SK-N-MC (cell line): ENCODE measurements at regions not wholly inside any gene's neighbourhood (a gene's known extent, or its start where the extent isn't known, plus 50 kb on each side); places are given as distances from the start of the nearest gene placed in this dataset.

Source experiments
- DNase-seq: peaks from one replicate; pipeline ENCODE4 v3.0.0-alpha.2; 2011; ENCODE audit warnings: low read depth, low spot score
- H3K27ac ChIP-seq: fragments of 200-600 bp; sonication (generic); 2 replicates; pipeline ENCODE4 v1.5.1; 2016; ENCODE audit warnings: mixed run types
- H3K36me3 ChIP-seq: fragments of 200-600 bp; sonication (generic); 2 replicates; pipeline ENCODE4 v1.6.1; 2017; ENCODE audit warnings: antibody characterized with exemption, low read length, mixed read lengths; ENCODE audit not compliant: insufficient read depth
- H3K4me3 ChIP-seq: fragments of 200-600 bp; sonication (generic); 2 replicates; pipeline ENCODE4 v1.5.1; 2016
- H3K9ac ChIP-seq: fragments of 200-600 bp; sonication (generic); 2 replicates; pipeline ENCODE4 v1.8.0; 2017; ENCODE audit warnings: mixed run types, mixed read lengths; ENCODE audit not compliant: insufficient read length
- H3K9me3 ChIP-seq: fragments of 200-600 bp; sonication (generic); 2 replicates; pipeline ENCODE4 v1.6.1; 2017; ENCODE audit warnings: low read depth, mild to moderate bottlenecking, antibody characterized with exemption, low read length, moderate library complexity, mixed read lengths
- EZH2 ChIP-seq: fragments of 200-600 bp; sonication (generic); IDR thresholded peaks from one replicate; pipeline ENCODE4 v1.6.1; 2017; ENCODE audit warnings: antibody characterized with exemption
- FOXP2 ChIP-seq: optimal IDR thresholded peaks from 2 replicates; pipeline ENCODE3; 2011; ENCODE audit warnings: mild to moderate bottlenecking, moderate library complexity; ENCODE audit not compliant: insufficient read depth; ENCODE audit errors: extremely low read length, control extremely low read depth
- POLR2AphosphoS5 ChIP-seq: IDR thresholded peaks from 2 replicates; pipeline ENCODE4 v1.6.1; 2012; ENCODE audit warnings: mild to moderate bottlenecking, low read depth, low read length, borderline replicate concordance

GRCh38 chr9:134231330-134231745, 67.0 kb upstream of the RNU6ATAC start:
- TF ChIP-seq EZH2 (no peak), POLR2AphosphoS5 (no peak)
- no peak overlapping the region for H3K4me3 ChIP-seq
- no peak overlapping the region for H3K9ac ChIP-seq
- no peak overlapping the region for H3K27ac ChIP-seq
- DNase-seq, result no peak
- H3K9me3 ChIP-seq, result no peaks in the 10 kb centered on the region
- H3K36me3 ChIP-seq, result no peaks in the 10 kb centered on the region

- Histone ChIP-seq H3K9ac (no peak overlapping the region), H3K36me3 (no peaks in the 10 kb centered on the region), H3K27ac (no peak overlapping the region), H3K4me3 (no peak overlapping the region), H3K9me3 (no peaks in the 10 kb centered on the region)
- TF ChIP-seq POLR2AphosphoS5 (no peak), EZH2 (no peak), FOXP2 (no peak)
- DNase-seq, result no peak
These were observed 67.4 kb upstream of the RNU6ATAC start for GRCh38 chr9:134231767-134232166.

GRCh38 chr9:134233022-134233421, 68.7 kb upstream of the RNU6ATAC start:
- Histone ChIP-seq H3K9me3 (no peaks in the 10 kb centered on the region), H3K4me3 (no peak overlapping the region), H3K9ac (no peak overlapping the region), H3K27ac (no peak overlapping the region), H3K36me3 (no peaks in the 10 kb centered on the region)
- TF ChIP-seq FOXP2, result no peak
- no peak for DNase-seq

- DNase-seq, result no peak
- TF ChIP-seq POLR2AphosphoS5, result no peak
- TF ChIP-seq EZH2, result no peak
- TF ChIP-seq FOXP2, result no peak
These were observed 69.8 kb upstream of the RNU6ATAC start for GRCh38 chr9:134234001-134234660.

GRCh38 chr9:134234687-134235359, 70.5 kb upstream of the RNU6ATAC start:
- Histone ChIP-seq H3K4me3 (no peak overlapping the region), H3K27ac (no peak overlapping the region), H3K9me3 (no peaks in the 10 kb centered on the region), H3K9ac (no peak overlapping the region), H3K36me3 (no peaks in the 10 kb centered on the region)
- TF ChIP-seq EZH2 (no peak), POLR2AphosphoS5 (no peak), FOXP2 (no peak)
- DNase-seq, result no peak

More at GRCh38 chr9:134234001-134234660, 69.8 kb upstream of the RNU6ATAC start:
- no peaks in the 10 kb centered on the region for H3K9me3 ChIP-seq
- no peaks in the 10 kb centered on the region for H3K36me3 ChIP-seq
- H3K27ac ChIP-seq, result no peak overlapping the region
- H3K4me3 ChIP-seq, result no peak overlapping the region
- no peak overlapping the region for H3K9ac ChIP-seq

GRCh38 chr9:134235366-134235765, 71.0 kb upstream of the RNU6ATAC start:
- H3K9me3 ChIP-seq, result no peaks in the 10 kb centered on the region
- no peak for DNase-seq
- no peak overlapping the region for H3K4me3 ChIP-seq
- no peaks in the 10 kb centered on the region for H3K36me3 ChIP-seq
- H3K27ac ChIP-seq, result no peak overlapping the region
- no peak overlapping the region for H3K9ac ChIP-seq
- TF ChIP-seq FOXP2 (no peak), EZH2 (no peak), POLR2AphosphoS5 (no peak)

- Histone ChIP-seq H3K27ac (no peak overlapping the region), H3K36me3 (no peaks in the 10 kb centered on the region), H3K9ac (no peak overlapping the region), H3K4me3 (no peak overlapping the region), H3K9me3 (no peaks in the 10 kb centered on the region)
- TF ChIP-seq POLR2AphosphoS5, result no peak
- TF ChIP-seq EZH2, result no peak
- no peak for TF ChIP-seq FOXP2
- DNase-seq, result no peak
These were observed 71.6 kb upstream of the RNU6ATAC start for GRCh38 chr9:134236001-134236421.

GRCh38 chr9:134236935-134237629, 72.7 kb upstream of the RNU6ATAC start:
- no peaks in the 10 kb centered on the region for H3K36me3 ChIP-seq
- no peaks in the 10 kb centered on the region for H3K9me3 ChIP-seq
- no peak overlapping the region for H3K27ac ChIP-seq
- DNase-seq, result no peak
- H3K4me3 ChIP-seq, result no peak overlapping the region
- TF ChIP-seq POLR2AphosphoS5 (no peak), EZH2 (no peak), FOXP2 (no peak)
- no peak overlapping the region for H3K9ac ChIP-seq

- no peak overlapping the region for H3K9ac ChIP-seq
- no peak overlapping the region for H3K4me3 ChIP-seq
- no peaks in the 10 kb centered on the region for H3K36me3 ChIP-seq
- no peak for DNase-seq
- TF ChIP-seq EZH2 (no peak), POLR2AphosphoS5 (no peak), FOXP2 (no peak)
- H3K9me3 ChIP-seq, result no peaks in the 10 kb centered on the region
- H3K27ac ChIP-seq, result no peak overlapping the region
These were observed 73.4 kb upstream of the RNU6ATAC start for GRCh38 chr9:134237630-134238265.
